H1 (cell line): ENCODE measurements at regions not wholly inside any gene's neighbourhood (a gene's known extent, or its start where the extent isn't known, plus 50 kb on each side); places are given as distances from the start of the nearest gene placed in this dataset.

Experiments
- CTCF ChIA-PET: fragments of 300-600 bp; sonication (Branson Sonifier 250); formaldehyde crosslinking; loops from one replicate; lab custom pipeline; 2021; ENCODE audit not compliant: partially characterized antibody; lab: Charles Lee
- POLR2A ChIA-PET: fragments of 300-600 bp; sonication (Branson Sonifier 250); formaldehyde crosslinking; loops from one replicate; lab custom pipeline; 2021; ENCODE audit warnings: inconsistent platforms; ENCODE audit not compliant: partially characterized antibody; lab: Charles Lee
- DNase-seq, 2 experiments: peaks; one replicate each; pipeline versions ENCODE4 v3.0.0 to v3.0.0-alpha.2; 2010 to 2022; ENCODE audit warnings: low spot score in 2 of 2, low read depth in 1 of 2, mixed read lengths in 1 of 2
- FAIRE-seq: peaks from 2 replicates; lab custom pipeline; 2011; peaks lifted over from hg19 to GRCh38; lab: Jason Lieb, UNC
- H2AFZ ChIP-seq: 2 replicates; pipeline ENCODE4 v1.8.1; 2012; ENCODE audit warnings: low read length, inconsistent platforms
- H2AK5ac ChIP-seq: 2 replicates; pipeline ENCODE4 v1.6.1; 2013; ENCODE audit warnings: low read depth, low read length
- H2BK120ac ChIP-seq: replicated peaks from 2 replicates; pipeline ENCODE3; 2013; ENCODE audit warnings: low read depth, low read length, inconsistent platforms
- H2BK12ac ChIP-seq: 2 replicates; pipeline ENCODE4 v1.6.1; 2013; ENCODE audit warnings: low read depth, low read length
- H2BK15ac ChIP-seq: 2 replicates; pipeline ENCODE4 v1.6.1; 2013; ENCODE audit warnings: low read length
- H2BK20ac ChIP-seq: 2 replicates; pipeline ENCODE4 v1.6.1; 2013; ENCODE audit warnings: low read length
- H2BK5ac ChIP-seq: 2 replicates; pipeline ENCODE4 v1.6.1; 2013; ENCODE audit warnings: low read depth, low read length
- H3K14ac ChIP-seq: 2 replicates; pipeline ENCODE4 v1.6.1; 2013; ENCODE audit warnings: inconsistent platforms; ENCODE audit not compliant: insufficient read length
- H3K18ac ChIP-seq: 2 replicates; pipeline ENCODE4 v1.6.1; 2013; ENCODE audit warnings: low read length; ENCODE audit errors: extremely low read depth
- H3K23ac ChIP-seq: 2 replicates; pipeline ENCODE4 v1.6.1; 2013; ENCODE audit warnings: inconsistent platforms; ENCODE audit not compliant: insufficient read length
- H3K23me2 ChIP-seq: 2 replicates; pipeline ENCODE4 v1.6.1; 2013; ENCODE audit warnings: low read depth, low read length
- H3K27ac ChIP-seq: 2 replicates; pipeline ENCODE4 v1.6.1; 2011; ENCODE audit warnings: low read depth, low read length, inconsistent platforms
- H3K27me3 ChIP-seq, 4 experiments: replicated peaks in 1 of 4; 1 replicate in 1 of 4; 2 replicates in 3 of 4; pipeline versions ENCODE4 v1.6.1 to v1.8.1; 2011 to 2013; ENCODE audit warnings: low read length in 3 of 4, mild to moderate bottlenecking in 3 of 4, inconsistent platforms in 2 of 4, mixed read lengths in 2 of 4, moderate library complexity in 1 of 4; ENCODE audit not compliant: control insufficient read depth in 3 of 4, insufficient read depth in 3 of 4; ENCODE audit errors: extremely low read depth in 1 of 4
- H3K36me3 ChIP-seq, 4 experiments: 2 replicates each; pipeline versions ENCODE4 v1.6.1 to v1.8.1; 2011 to 2013; ENCODE audit warnings: mild to moderate bottlenecking in 4 of 4, low read length in 3 of 4, moderate library complexity in 2 of 4, control low read depth in 1 of 4, inconsistent platforms in 1 of 4; ENCODE audit not compliant: insufficient read depth in 4 of 4, control insufficient read depth in 2 of 4
- H3K4ac ChIP-seq: replicated peaks from 2 replicates; pipeline ENCODE3; 2013; ENCODE audit warnings: low read length, low read depth, mixed read lengths, inconsistent platforms; ENCODE audit not compliant: insufficient read length
- H3K4me1 ChIP-seq, 4 experiments: replicated peaks in 1 of 4; 1 replicate in 1 of 4; 2 replicates in 3 of 4; pipeline versions ENCODE4 v1.6.1 to v1.8.1; 2011 to 2013; ENCODE audit warnings: low read length in 3 of 4, inconsistent platforms in 2 of 4, mixed read lengths in 1 of 4; ENCODE audit not compliant: insufficient read depth in 4 of 4, control insufficient read depth in 3 of 4
- H3K4me2 ChIP-seq, 2 experiments: 2 replicates each; pipeline versions ENCODE4 v1.6.1 to v1.8.1; 2011 to 2013; ENCODE audit warnings: low read depth in 2 of 2, low read length in 2 of 2, control low read depth in 1 of 2, inconsistent platforms in 1 of 2, mild to moderate bottlenecking in 1 of 2; ENCODE audit not compliant: insufficient read depth in 1 of 2
- H3K4me3 ChIP-seq, 4 experiments: fragments of 200-600, 300-600 bp in 1 of 4; sonication (generic), shearing (Covaris generic), sonication (Bioruptor Twin) in 1 of 4; 2 replicates each; pipeline versions ENCODE4 v1.5.1 to v1.8.1; 2011 to 2016; ENCODE audit warnings: low read length in 4 of 4, low read depth in 3 of 4, control low read depth in 2 of 4, inconsistent platforms in 2 of 4, mild to moderate bottlenecking in 2 of 4, mixed read lengths in 1 of 4, moderate library complexity in 1 of 4; ENCODE audit not compliant: insufficient read depth in 2 of 4; ENCODE audit errors: extremely low read depth in 1 of 4
- H3K56ac ChIP-seq: replicated peaks from 2 replicates; pipeline ENCODE3; 2013; ENCODE audit warnings: low read depth, mild to moderate bottlenecking, mixed read lengths, low read length, inconsistent platforms; ENCODE audit not compliant: insufficient read length
- H3K79me1 ChIP-seq: 2 replicates; pipeline ENCODE4 v1.6.1; 2013; ENCODE audit warnings: low read depth, low read length, control low read depth
- H3K79me2 ChIP-seq, 2 experiments: 2 replicates each; pipeline versions ENCODE4 v1.6.1 to v1.8.1; 2012 to 2013; ENCODE audit warnings: low read length in 2 of 2, mild to moderate bottlenecking in 2 of 2, inconsistent platforms in 1 of 2; ENCODE audit not compliant: insufficient read depth in 2 of 2, control insufficient read depth in 1 of 2
- H3K9ac ChIP-seq, 4 experiments: replicated peaks in 1 of 4; 1 replicate in 1 of 4; 2 replicates in 3 of 4; pipeline versions ENCODE4 v1.6.1 to v1.8.1; 2011 to 2013; ENCODE audit warnings: low read depth in 3 of 4, low read length in 3 of 4, control low read depth in 2 of 4, mild to moderate bottlenecking in 2 of 4, moderate library complexity in 2 of 4, inconsistent platforms in 1 of 4; ENCODE audit errors: extremely low read depth in 1 of 4
- H3K9me3 ChIP-seq, 2 experiments: 2 replicates each; pipeline versions ENCODE4 v1.6.1 to v1.8.1; 2012 to 2013; ENCODE audit warnings: mild to moderate bottlenecking in 2 of 2, moderate library complexity in 2 of 2, control low read depth in 1 of 2, inconsistent platforms in 1 of 2, low read depth in 1 of 2, low read length in 1 of 2, mixed read lengths in 1 of 2; ENCODE audit not compliant: insufficient read depth in 2 of 2
- H4K20me1 ChIP-seq, 2 experiments: replicated peaks in 1 of 2; 2 replicates each; pipeline versions ENCODE3 to v1.8.1; 2011 to 2013; ENCODE audit warnings: inconsistent platforms in 2 of 2, low read length in 2 of 2, mild to moderate bottlenecking in 1 of 2; ENCODE audit not compliant: insufficient read depth in 2 of 2, control insufficient read depth in 1 of 2
- H4K5ac ChIP-seq: 2 replicates; pipeline ENCODE4 v1.6.1; 2013; ENCODE audit warnings: low read length, low read depth, mixed read lengths, inconsistent platforms; ENCODE audit not compliant: insufficient read length
- H4K8ac ChIP-seq: 2 replicates; pipeline ENCODE4 v1.8.0; 2013; ENCODE audit warnings: mild to moderate bottlenecking, moderate library complexity, low read length, inconsistent platforms; ENCODE audit not compliant: insufficient read depth; ENCODE audit errors: extremely low read depth
- H4K91ac ChIP-seq: replicated peaks from 2 replicates; pipeline ENCODE3; 2013; ENCODE audit warnings: low read length, mixed read lengths, inconsistent platforms; ENCODE audit not compliant: insufficient read length
- BACH1 ChIP-seq: IDR thresholded peaks from 2 replicates; pipeline ENCODE4 v1.6.1; 2012; ENCODE audit warnings: low read length, improper control_type of control experiment
- BCL11A ChIP-seq, 2 experiments: IDR thresholded peaks; one replicate each; pipeline ENCODE4 v1.6.1; 2011; ENCODE audit warnings: low read depth in 2 of 2, low read length in 2 of 2, mild to moderate bottlenecking in 2 of 2
- CHD1 ChIP-seq: IDR thresholded peaks from 2 replicates; pipeline ENCODE4 v1.6.1; 2012; ENCODE audit warnings: low read depth, low read length, improper control_type of control experiment
- CHD2 ChIP-seq: IDR thresholded peaks from 2 replicates; pipeline ENCODE4 v1.6.1; 2012; ENCODE audit warnings: low read length, improper control_type of control experiment
- EGR1 ChIP-seq: IDR thresholded peaks from 2 replicates; pipeline ENCODE4 v1.6.1; 2011; ENCODE audit warnings: low read depth, low read length, borderline replicate concordance
- POU5F1 ChIP-seq: IDR thresholded peaks from 2 replicates; pipeline ENCODE4 v1.6.1; 2011; ENCODE audit warnings: low read depth, mild to moderate bottlenecking, low read length, moderate library complexity
- SIN3A ChIP-seq, 2 experiments: IDR thresholded peaks in 1 of 2; conservative IDR thresholded peaks in 1 of 2; 2 replicates each; pipeline ENCODE4 v1.6.1; 2011 to 2012; ENCODE audit warnings: low read length in 2 of 2, improper control_type of control experiment in 1 of 2, low read depth in 1 of 2, mild to moderate bottlenecking in 1 of 2
- SIX5 ChIP-seq: IDR thresholded peaks from 2 replicates; pipeline ENCODE4 v1.6.1; 2011; ENCODE audit warnings: mild to moderate bottlenecking, low read depth, low read length
- SUZ12 ChIP-seq: fragments of 200-600 bp; sonication (generic); IDR thresholded peaks from 2 replicates; pipeline ENCODE4 v1.6.1; 2012; ENCODE audit warnings: mild to moderate bottlenecking, inconsistent platforms, low read length, moderate library complexity, mixed read lengths
- WGBS, 2 experiments: shearing (Covaris generic) in 1 of 2; methylation state at CpG; one replicate each; pipeline versions ENCODE4 v1.1.6 to v1.1.7; 2013 to 2015; ENCODE audit warnings: low lambda C conversion rate in 2 of 2, mixed read lengths in 2 of 2, inconsistent platforms in 1 of 2, low coverage in 1 of 2, missing lambda C conversion rate in 1 of 2; ENCODE audit not compliant: insufficient replicate concordance in 2 of 2, insufficient coverage in 1 of 2, insufficient read length in 1 of 2; ENCODE audit errors: extremely low coverage in 1 of 2, missing lambda C conversion rate in 1 of 2; 5-methylcytosine and 5-hydroxymethylcytosine counted together

GRCh38 chr5:164179406-164179805 is 674.0 kb downstream of the MAT2B start:
- Histone ChIP-seq H3K4me2 (no peak overlapping the region), H3K4me3 (no peak overlapping the region), H2BK120ac (no peak overlapping the region), H4K5ac (no peak overlapping the region), H3K14ac (no peak overlapping the region), H3K56ac (no peak overlapping the region), H3K18ac (no peak overlapping the region), H2BK15ac (no peak overlapping the region), H3K79me2 (no peaks in the 10 kb centered on the region), H4K8ac (no peak overlapping the region), H3K4me1 (peaks cover 0 to 6% (median 4%) of the 10 kb centered on the region in 4 experiments; a peak in 3 of 7 replicates), H3K27ac (no peak overlapping the region), H2BK20ac (no peak overlapping the region), H3K23me2 (no peaks in the 10 kb centered on the region; the same call in 1 of the 2 replicates), H3K4ac (no peak overlapping the region), H3K23ac (no peak overlapping the region), H3K9ac (no peak overlapping the region), H3K79me1 (no peaks in the 10 kb centered on the region), H3K36me3 (no peaks in the 10 kb centered on the region), H2BK5ac (no peak overlapping the region), H3K27me3 (no peaks in the 10 kb centered on the region), H2AFZ (no peak overlapping the region), H4K20me1 (no peaks in the 10 kb centered on the region), H2AK5ac (no peak overlapping the region), H4K91ac (no peak overlapping the region), H3K9me3 (no peaks in the 10 kb centered on the region; a peak in 1 of 4 replicates), H2BK12ac (no peak overlapping the region)
- FAIRE-seq: no peak
- ChIA-PET POLR2A (no interaction called here), CTCF (no interaction called here)
- TF ChIP-seq CHD1 (no peak), BCL11A (IDR thresholded peaks at IDR 0.05; ENCODE audit: low read depth in 2 of 2, low read length in 2 of 2) (no peak), EGR1 (no peak), SIN3A (conservative IDR thresholded peaks at IDR 0.05 in 1 of 2, IDR thresholded peaks at IDR 0.05 in 1 of 2; ENCODE audit: low read depth in 1 of 2, low read length in 2 of 2) (no peak), POU5F1 (no peak), CHD2 (no peak), SUZ12 (no peak), SIX5 (no peak), BACH1 (no peak)
- no peak for DNase-seq
- 88% methylated on average over 2 of the region's 2 CpGs; no CpG with 5 or more reads in 1 of the 2 experiments for WGBS, 2 experiments
